ENCODE measurements at regions not wholly inside any gene's neighbourhood (a gene's known extent, or its start where the extent isn't known, plus 50 kb on each side); places are given as distances from the start of the nearest gene placed in this dataset.
"Not testable (repeated sequence)": the region's sequence is repeated elsewhere in the genome, so short reads cannot be mapped to it uniquely, and the experiment has no call there.

DNA sequence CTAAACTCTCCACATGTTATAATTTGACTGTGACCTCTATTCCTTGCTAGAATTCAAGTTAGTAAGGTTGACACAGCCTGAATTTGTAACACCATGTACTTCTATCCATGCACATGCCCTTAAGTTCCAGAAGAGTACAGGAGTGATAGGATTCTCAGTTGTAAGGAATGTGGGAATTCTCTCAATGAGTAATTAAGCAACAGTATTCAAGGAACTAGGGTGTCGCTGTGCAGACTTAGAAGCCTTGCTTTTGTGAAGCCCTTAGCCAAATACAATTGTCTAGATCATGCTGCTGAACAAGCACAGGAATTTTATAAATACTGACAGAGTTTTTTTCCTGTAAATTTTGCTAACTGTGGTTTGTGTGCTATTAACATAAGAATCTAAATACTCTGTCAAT, 276.3 kb upstream of the PTBP2 start:
- no peak overlapping the region for H3K4me3 ChIP-seq (ENCODE audit: low read depth, low read length)
- TF ChIP-seq, protein P1, sequence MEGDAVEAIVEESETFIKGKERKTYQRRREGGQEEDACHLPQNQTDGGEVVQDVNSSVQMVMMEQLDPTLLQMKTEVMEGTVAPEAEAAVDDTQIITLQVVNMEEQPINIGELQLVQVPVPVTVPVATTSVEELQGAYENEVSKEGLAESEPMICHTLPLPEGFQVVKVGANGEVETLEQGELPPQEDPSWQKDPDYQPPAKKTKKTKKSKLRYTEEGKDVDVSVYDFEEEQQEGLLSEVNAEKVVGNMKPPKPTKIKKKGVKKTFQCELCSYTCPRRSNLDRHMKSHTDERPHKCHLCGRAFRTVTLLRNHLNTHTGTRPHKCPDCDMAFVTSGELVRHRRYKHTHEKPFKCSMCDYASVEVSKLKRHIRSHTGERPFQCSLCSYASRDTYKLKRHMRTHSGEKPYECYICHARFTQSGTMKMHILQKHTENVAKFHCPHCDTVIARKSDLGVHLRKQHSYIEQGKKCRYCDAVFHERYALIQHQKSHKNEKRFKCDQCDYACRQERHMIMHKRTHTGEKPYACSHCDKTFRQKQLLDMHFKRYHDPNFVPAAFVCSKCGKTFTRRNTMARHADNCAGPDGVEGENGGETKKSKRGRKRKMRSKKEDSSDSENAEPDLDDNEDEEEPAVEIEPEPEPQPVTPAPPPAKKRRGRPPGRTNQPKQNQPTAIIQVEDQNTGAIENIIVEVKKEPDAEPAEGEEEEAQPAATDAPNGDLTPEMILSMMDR (IDR thresholded peaks at IDR 0.05; ENCODE audit: borderline replicate concordance, insufficient read depth, low read depth, low read length), result no peak

DNA sequence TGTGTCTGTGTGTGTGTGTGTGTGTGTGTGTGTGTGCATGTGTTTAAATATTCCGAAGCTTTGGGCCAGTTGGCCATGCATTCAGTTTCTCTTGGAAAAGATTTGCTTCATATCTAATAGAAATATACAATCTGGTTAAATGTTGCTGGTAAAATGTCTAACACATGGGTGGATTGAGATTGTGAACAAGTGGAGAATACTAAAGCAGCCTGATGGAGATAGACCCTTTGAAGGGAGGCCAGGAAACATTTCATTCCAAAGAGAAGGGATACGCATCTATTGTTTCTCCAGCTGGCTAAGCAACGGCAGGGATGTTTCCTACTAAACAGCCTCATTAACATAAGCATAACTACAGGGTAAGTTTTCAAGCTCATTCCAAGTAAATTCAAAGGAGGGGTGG, 257.5 kb upstream of the PTBP2 start:
- no peak overlapping the region for H3K4me3 ChIP-seq (ENCODE audit: low read depth, low read length)
- TF ChIP-seq, protein P1 (IDR thresholded peaks at IDR 0.05; ENCODE audit: borderline replicate concordance, insufficient read depth, low read depth, low read length), result no peak

DNA sequence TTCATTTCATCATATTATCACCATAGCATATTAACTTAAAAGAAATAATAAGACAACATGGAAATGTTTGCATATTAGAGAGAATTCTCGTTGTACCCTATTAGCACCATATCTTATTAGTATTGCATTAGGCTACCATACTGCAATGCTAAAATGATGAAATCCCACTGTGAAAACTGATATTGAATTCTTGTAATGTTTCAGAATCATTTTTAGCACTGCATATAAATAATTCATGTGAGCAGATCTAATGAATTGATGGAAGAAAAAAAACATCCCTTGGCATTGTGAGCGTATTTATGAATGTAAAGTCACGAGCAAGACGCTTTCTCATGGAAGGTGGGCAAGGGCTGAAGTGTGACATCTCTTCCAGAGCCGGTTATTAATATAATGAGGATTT, 257.1 kb upstream of the PTBP2 start:
- TF ChIP-seq, protein P1 (IDR thresholded peaks at IDR 0.05; ENCODE audit: borderline replicate concordance, insufficient read depth, low read depth, low read length), result no peak
- no peak overlapping the region for H3K4me3 ChIP-seq (ENCODE audit: low read depth, low read length)

DNA sequence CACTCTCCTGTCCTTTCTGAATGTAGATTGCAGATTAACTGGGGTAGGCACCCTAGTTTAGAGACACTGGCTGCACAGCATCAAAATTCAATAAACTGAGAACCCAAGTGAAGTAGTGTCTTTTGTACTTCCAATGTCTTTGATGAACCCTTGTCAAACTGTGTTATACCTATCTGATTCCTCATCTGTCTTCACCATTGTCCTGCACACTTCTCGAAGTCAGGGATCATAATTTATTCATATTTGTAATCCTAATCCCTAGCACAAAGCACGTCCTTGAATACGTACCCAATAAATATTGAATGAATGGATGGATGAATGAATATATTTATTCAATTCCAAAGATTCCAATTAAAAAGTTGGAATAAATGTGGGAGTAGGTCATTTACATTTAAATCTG, 256.6 kb upstream of the PTBP2 start:
- no peak overlapping the region for H3K4me3 ChIP-seq (ENCODE audit: low read depth, low read length)
- TF ChIP-seq, protein P1 (IDR thresholded peaks at IDR 0.05; ENCODE audit: borderline replicate concordance, insufficient read depth, low read depth, low read length), result no peak

DNA sequence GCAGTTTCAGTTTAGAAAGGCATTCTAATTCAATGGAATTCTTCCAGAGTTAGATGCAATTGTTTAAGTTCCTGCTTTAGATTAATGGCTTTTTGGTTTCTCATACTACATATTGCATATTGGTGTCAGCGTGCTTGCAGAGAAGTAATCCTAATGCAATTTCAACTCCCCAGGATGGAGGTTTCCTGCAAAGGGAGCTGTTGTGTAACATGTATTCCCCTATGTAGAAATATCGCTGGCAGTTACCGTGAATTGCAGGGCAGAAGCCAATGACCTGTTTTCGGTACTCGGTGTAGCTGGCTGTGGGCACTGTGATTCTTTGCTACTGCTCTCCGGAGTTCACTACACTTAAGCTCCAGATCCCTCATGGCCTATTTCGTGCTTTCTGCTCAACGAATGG, 256.1 kb upstream of the PTBP2 start:
- no peak overlapping the region for H3K4me3 ChIP-seq (ENCODE audit: low read depth, low read length)
- TF ChIP-seq, protein P1 (IDR thresholded peaks at IDR 0.05; ENCODE audit: borderline replicate concordance, insufficient read depth, low read depth, low read length), result no peak

GRCh38 chr1:96466842-96467241, 254.7 kb upstream of the PTBP2 start:
- TF ChIP-seq, protein P1 (IDR thresholded peaks at IDR 0.05; ENCODE audit: borderline replicate concordance, insufficient read depth, low read depth, low read length), result no peak
- no peak overlapping the region for H3K4me3 ChIP-seq (ENCODE audit: low read depth, low read length)

DNA sequence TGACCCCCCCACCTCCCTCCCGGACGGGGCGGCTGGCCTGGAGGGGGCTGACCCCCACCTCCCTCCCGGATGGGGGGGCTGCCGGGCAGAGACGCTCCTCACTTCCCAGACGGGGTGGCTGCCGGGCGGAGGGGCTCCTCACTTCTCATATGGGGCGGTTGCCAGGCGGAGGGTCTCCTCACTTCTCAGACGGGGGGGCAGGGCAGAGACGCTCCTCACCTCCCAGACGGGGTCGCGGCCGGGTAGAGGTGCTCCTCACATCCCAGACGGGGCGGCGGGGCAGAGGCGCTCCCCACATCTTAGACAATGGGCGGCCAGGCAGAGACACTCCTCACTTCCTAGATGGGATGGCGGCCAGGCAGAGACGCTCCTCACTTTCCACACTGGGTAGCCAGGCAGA, 251.9 kb upstream of the PTBP2 start:
- H3K4me3 ChIP-seq (ENCODE audit: low read depth, low read length), result not testable (repeated sequence)

GRCh38 chr1:96472471-96472870, 249.1 kb upstream of the PTBP2 start:
- no peak overlapping the region for H3K4me3 ChIP-seq (ENCODE audit: low read depth, low read length)
- TF ChIP-seq, protein P1 (IDR thresholded peaks at IDR 0.05; ENCODE audit: borderline replicate concordance, insufficient read depth, low read depth, low read length), result no peak
